ENCODE measurements at regions not wholly inside any gene's neighbourhood (a gene's known extent, or its start where the extent isn't known, plus 50 kb on each side); places are given as distances from the start of the nearest gene placed in this dataset.

GRCh38 chr3:66659056-66659455 lies 158.2 kb upstream of the LRIG1 start:
- no peak overlapping the region for H3K27ac ChIP-seq
- TF ChIP-seq, protein P1, sequence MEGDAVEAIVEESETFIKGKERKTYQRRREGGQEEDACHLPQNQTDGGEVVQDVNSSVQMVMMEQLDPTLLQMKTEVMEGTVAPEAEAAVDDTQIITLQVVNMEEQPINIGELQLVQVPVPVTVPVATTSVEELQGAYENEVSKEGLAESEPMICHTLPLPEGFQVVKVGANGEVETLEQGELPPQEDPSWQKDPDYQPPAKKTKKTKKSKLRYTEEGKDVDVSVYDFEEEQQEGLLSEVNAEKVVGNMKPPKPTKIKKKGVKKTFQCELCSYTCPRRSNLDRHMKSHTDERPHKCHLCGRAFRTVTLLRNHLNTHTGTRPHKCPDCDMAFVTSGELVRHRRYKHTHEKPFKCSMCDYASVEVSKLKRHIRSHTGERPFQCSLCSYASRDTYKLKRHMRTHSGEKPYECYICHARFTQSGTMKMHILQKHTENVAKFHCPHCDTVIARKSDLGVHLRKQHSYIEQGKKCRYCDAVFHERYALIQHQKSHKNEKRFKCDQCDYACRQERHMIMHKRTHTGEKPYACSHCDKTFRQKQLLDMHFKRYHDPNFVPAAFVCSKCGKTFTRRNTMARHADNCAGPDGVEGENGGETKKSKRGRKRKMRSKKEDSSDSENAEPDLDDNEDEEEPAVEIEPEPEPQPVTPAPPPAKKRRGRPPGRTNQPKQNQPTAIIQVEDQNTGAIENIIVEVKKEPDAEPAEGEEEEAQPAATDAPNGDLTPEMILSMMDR (IDR thresholded peaks at IDR 0.05), result no peak
- no peak for DNase-seq
- no peaks in the 10 kb centered on the region for H3K9me3 ChIP-seq
- H3K36me3 ChIP-seq, result no peaks in the 10 kb centered on the region
- H3K4me3 ChIP-seq, result no peak overlapping the region
- H3K27me3 ChIP-seq, result no peaks in the 10 kb centered on the region
- intact Hi-C loops (cut with DNase I), result no loop called here
- no peaks in the 10 kb centered on the region for H3K4me1 ChIP-seq
- H3K9ac ChIP-seq (ENCODE audit: low read depth in 2 of 2, low read length in 2 of 2), result no peak overlapping the region

DNA sequence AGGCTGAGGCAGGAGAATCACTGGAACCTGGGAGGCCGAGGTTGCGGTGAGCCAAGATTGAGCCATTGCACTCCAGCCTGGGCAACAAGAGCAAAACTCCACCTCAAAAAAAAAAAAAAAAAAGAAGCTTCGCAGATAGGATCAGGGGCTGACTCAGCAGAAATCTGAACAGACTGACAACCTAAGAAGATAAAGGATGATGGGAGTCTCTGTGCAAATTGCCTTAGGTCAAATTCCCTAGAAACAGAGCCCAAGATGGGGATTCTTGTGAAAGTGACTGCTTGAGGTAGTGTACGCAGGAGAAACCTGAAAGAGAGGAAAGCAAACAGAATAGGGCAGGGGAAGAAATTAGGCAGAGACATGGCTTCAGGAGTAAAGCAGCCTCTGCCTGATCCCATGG lies 160.8 kb upstream of the LRIG1 start:
- no peak overlapping the region for H3K4me3 ChIP-seq
- no peaks in the 10 kb centered on the region for H3K36me3 ChIP-seq
- no peaks in the 10 kb centered on the region for H3K9me3 ChIP-seq
- H3K27ac ChIP-seq, result no peak overlapping the region
- TF ChIP-seq, protein P1 (IDR thresholded peaks at IDR 0.05), result no peak
- no peaks in the 10 kb centered on the region for H3K4me1 ChIP-seq
- no peaks in the 10 kb centered on the region for H3K27me3 ChIP-seq
- no peak for DNase-seq
- no peak overlapping the region for H3K9ac ChIP-seq (ENCODE audit: low read depth in 2 of 2, low read length in 2 of 2)
- intact Hi-C loops (cut with DNase I), result no loop called here

DNA sequence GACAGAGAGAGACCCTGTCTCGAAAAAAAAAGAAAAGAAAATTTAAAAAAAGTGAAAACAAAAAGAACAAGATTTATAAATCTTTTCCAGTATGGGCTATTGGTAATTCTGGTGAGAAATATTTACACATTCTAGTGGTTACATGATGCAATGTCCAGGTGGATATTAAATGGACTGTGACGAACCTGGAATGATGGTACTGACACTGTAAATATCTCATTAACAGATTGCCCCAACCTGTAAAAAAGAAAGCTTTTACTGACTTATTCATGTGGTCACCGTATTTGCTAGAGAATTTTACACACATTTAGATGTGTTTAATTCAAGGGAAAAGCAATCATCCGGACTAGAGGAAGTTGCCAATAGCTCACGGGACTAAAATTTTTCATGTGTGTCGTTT lies 162.1 kb upstream of the LRIG1 start:
- Histone ChIP-seq H3K27ac (no peak overlapping the region), H3K9ac (ENCODE audit: low read depth in 2 of 2, low read length in 2 of 2) (no peak overlapping the region), H3K4me3 (no peak overlapping the region), H3K4me1 (no peaks in the 10 kb centered on the region), H3K36me3 (no peaks in the 10 kb centered on the region), H3K9me3 (no peaks in the 10 kb centered on the region), H3K27me3 (no peaks in the 10 kb centered on the region)
- TF ChIP-seq, protein P1 (IDR thresholded peaks at IDR 0.05), result no peak
- intact Hi-C loops (cut with DNase I), result no loop called here
- no peak for DNase-seq

DNA sequence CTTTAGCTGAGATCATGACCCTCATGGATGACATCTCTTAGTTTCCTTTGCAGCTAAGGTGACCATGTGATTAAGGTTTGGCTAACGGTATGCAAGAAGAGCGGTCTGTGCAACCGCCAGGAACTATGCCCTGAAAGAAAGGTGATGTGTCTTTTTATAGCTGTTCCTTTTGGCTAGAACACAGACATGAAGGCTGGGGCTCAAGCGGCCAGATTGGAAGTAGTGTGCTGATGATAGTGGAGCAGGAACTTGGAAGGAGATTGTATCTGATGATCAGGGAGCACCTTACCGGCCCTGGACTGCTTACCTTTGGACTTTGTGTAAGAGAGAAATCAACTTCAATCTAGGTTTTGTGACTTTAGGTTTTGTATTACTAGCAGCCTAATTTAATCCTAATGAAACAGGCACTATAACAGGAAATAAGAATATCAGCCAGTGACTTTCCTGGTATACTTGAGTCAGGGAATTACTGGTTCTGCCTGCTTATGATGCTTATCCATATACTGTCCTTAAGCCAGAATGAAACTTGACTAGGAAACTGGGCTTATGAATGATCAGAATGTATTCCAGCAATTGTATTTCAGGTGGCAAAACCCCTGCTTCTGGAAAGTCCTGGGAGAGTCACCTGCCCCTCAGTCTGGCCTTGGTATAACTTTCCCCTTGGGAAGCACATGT lies 164.3 kb upstream of the LRIG1 start:
- Histone ChIP-seq H3K27me3 (no peaks in the 10 kb centered on the region), H3K4me3 (no peak overlapping the region), H3K4me1 (no peaks in the 10 kb centered on the region), H3K36me3 (no peaks in the 10 kb centered on the region), H3K27ac (no peak overlapping the region), H3K9me3 (no peaks in the 10 kb centered on the region), H3K9ac (ENCODE audit: low read depth in 2 of 2, low read length in 2 of 2) (no peak overlapping the region)
- intact Hi-C loops (cut with DNase I), result no loop called here
- DNase-seq, result no peak
- TF ChIP-seq, protein P1 (IDR thresholded peaks at IDR 0.05), result no peak

DNA sequence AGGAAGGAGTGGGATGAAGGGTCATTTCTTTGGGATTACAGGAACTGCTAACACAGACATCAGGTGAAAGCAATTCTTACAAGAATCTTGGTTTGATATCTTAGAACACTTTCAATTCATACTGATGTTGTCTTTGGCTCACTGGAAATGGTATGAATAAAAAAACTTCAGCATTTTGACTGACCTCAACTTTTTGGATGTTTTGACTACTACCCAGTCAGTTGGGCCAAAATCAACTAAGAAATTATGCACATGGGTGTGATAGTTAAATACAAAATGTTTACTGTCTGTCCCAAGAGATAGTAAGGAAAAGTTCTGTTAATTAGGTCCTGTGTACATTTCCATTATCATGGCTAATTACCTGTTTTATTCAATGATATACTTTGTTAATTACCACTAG lies 165.5 kb upstream of the LRIG1 start:
- Histone ChIP-seq H3K27me3 (no peaks in the 10 kb centered on the region), H3K9ac (ENCODE audit: low read depth in 2 of 2, low read length in 2 of 2) (no peak overlapping the region), H3K27ac (no peak overlapping the region), H3K4me1 (no peaks in the 10 kb centered on the region), H3K4me3 (no peak overlapping the region), H3K36me3 (no peaks in the 10 kb centered on the region), H3K9me3 (no peaks in the 10 kb centered on the region)
- intact Hi-C loops (cut with DNase I), result no loop called here
- TF ChIP-seq, protein P1 (IDR thresholded peaks at IDR 0.05), result no peak
- no peak for DNase-seq
